HG03565 (cell line): ENCODE measurements at regions not wholly inside any gene's neighbourhood (a gene's known extent, or its start where the extent isn't known, plus 50 kb on each side); places are given as distances from the start of the nearest gene placed in this dataset.

ENCODE experiments used
- ATAC-seq: cut with Tn5 transposase; IDR thresholded peaks from one replicate; pipeline ENCODE4 v1.9.1; 2021; ENCODE audit warnings: mild to moderate bottlenecking, moderate library complexity; ENCODE audit not compliant: unreplicated experiment

DNA sequence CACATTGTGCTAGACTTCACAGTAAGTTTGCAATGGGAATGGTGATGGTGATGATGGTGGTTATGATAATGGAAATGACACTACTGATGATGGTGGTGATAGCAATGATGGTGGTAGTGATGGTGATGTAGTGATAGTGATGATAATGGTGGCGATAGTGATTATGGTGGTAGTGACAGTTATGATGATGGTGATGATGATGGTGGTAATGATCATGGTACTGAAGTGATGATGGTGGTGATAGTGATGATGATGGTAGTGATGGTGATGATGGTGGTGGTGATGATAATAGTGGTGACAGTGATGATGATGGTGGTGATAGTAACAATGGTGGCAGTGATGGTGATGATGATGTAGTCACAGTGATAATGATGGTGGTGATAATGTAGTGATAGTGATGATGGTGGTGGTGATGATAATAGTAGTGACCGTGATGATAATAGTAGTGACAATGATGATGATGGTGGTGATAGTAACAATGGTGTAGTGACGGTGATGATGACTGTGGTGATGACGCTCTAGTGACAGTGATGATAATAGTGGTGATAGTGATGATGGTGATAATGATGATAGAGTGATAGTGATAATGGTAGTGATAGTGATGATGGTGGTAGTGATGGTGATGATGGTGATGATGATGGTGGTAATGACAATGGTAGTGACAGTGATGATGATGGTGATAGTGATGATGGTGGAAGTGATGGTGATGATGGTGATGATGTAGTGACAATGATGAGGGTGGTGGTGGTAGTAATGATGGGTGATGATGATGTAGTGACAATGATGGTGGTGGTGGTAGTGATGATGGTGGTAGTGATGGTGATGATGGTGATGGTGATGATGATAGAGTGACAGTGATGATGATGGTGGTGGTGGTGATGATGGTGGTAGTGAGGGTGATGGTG is 222.9 kb upstream of the PWP1 start:
- ATAC-seq, result no peak

DNA sequence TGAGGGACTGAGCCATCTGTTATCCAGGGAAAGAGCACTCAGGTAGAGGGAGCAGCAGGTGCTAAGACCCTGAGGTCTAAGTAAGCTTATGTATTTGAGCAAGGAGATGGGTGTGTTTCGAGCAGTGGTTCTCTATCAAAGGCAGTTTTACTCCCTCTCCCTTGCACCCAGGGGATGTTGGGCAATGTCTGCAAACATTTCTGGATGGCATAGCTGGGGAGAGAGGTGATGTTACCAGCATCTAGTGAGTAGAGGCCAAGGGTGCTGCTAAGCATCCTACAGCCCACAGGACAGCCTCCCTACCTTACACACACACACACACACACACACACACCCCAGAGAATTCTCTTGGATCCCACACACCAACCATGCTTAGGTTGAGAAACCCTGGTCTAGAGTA is 221.0 kb upstream of the PWP1 start:
- ATAC-seq, result no peak

DNA sequence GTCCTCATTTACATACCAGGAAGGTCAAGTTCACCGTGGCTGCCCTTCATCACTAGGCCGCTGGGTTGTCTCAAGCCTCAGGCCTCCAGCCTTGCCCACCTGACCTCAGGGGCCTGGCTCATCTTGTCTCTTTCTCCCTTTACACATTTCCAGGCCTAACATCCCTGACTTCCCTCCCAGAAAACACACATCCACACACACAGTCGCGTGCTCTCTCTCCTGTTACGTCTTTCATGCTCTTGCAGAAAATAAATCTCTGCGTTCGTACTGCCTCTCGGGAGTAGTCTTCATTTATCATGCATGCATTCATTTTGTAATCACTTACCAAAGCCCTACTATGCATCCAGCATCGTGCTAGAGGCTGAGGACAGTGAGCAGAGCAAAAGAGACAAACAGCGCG is 220.0 kb upstream of the PWP1 start:
- no peak for ATAC-seq

DNA sequence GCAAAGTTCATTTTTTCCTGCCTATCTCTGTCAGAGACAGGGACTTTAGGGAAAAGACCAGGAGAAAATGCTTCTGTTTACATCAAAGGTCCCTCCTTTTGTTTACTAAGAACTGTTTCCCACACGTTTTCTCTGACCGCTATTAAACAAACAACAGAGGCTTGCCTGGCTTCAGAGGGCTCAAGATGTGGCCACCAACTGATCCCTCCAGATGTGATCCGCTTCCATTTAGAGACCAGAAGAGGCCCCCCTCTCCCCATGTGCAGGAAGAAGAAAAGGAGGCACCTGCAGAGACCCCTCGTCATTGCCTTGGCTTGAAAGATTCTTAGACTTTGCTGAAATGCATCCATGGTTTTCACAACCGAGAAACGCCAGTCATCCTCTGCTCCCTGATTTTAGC is 217.9 kb upstream of the PWP1 start:
- ATAC-seq, result no peak

DNA sequence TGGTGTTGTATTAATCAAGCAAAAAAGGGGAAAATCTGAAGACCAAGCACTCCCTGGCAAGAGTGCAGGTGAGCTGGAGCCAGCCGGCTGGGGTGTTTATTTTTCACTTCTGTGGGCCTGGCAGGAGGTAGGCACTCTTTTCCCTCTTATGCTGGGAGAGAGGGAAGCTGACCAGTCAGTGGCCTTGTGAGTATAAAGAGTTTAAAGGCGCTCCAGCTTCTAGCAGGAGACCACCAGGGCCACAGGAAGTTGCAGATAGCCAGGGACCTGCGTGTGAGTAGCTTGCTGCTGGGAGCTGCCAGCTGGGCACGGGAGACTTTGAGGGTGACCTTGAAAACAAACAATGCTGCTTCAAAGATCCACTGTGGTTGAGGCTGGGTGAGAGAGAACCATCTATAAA is 217.4 kb upstream of the PWP1 start:
- no peak for ATAC-seq

DNA sequence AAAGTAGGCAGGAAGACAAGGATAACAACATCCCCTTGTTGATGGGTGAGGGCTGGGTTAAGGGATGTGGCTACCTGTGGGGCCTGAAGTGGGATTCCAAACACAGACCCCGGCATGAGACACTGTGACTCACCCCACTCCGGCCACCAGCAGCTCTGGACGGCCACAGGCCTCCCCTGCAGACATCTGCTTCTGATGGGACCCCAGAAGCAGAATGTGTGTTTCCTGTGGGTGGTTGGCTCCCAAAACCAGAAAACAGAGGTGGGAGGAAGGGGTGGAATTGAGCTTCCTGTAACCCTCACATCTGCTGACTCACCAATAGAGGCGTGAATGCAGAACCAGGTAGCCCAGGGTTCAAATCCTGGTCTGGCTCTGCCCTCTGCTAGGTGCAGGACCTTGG is 216.6 kb upstream of the PWP1 start:
- no peak for ATAC-seq

DNA sequence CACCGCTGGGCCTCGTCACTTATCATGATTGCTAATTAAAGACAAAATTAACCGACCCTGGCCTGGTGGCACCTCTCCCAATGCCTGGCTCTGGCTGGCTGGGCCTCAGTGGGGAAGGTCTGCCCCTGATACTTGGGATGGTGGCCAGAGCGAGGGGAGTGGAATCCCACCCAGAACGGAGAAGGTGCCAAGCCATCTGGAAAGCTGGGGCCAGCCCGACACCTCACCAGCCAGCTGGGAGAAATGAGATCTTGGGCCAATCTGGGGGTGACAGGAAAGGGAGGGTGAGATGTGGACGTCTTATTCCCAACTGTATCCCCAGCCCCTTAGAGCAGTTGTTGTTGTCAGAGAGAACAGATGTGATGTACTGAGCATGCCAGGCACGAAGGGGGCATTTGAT is 215.0 kb upstream of the PWP1 start:
- no peak for ATAC-seq

DNA sequence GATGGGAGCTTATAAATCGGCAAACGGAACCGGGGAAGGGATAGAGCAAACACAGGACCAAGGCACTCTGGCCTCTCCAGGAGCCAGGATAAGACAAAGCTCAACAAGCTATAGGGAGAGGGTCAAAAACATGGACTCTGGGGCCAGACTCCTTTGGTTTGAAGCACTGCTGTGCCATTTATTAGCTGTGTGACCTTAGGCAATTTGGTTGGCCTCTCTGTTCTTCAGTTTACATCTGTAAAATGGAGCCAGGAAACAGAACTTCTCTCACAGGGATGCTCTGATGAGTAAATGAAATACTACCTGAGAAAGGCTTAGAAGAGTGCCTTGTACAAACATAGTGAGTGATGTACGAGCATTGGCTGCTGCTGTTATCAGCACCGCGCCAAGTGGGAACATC is 213.3 kb upstream of the PWP1 start:
- ATAC-seq, result no peak

DNA sequence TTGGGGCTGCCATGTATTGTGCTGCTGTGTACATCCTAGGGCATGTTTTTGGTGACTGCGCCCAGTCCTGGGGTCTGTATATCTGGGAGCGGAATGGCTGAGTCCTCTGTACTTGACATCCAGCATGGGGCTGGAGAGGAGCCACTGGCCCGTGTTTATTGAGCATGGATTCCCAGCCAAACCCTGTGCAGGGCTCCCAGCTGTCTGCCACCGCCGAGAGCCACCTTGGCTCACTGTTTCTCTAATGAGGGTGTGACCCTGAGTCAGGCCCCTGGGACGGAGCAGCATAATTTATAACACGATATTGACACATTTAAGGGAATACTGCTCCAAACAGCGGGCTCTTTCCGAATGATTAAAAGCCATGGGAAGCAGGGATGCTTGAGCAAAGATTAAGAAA is 211.5 kb upstream of the PWP1 start:
- no peak for ATAC-seq

DNA sequence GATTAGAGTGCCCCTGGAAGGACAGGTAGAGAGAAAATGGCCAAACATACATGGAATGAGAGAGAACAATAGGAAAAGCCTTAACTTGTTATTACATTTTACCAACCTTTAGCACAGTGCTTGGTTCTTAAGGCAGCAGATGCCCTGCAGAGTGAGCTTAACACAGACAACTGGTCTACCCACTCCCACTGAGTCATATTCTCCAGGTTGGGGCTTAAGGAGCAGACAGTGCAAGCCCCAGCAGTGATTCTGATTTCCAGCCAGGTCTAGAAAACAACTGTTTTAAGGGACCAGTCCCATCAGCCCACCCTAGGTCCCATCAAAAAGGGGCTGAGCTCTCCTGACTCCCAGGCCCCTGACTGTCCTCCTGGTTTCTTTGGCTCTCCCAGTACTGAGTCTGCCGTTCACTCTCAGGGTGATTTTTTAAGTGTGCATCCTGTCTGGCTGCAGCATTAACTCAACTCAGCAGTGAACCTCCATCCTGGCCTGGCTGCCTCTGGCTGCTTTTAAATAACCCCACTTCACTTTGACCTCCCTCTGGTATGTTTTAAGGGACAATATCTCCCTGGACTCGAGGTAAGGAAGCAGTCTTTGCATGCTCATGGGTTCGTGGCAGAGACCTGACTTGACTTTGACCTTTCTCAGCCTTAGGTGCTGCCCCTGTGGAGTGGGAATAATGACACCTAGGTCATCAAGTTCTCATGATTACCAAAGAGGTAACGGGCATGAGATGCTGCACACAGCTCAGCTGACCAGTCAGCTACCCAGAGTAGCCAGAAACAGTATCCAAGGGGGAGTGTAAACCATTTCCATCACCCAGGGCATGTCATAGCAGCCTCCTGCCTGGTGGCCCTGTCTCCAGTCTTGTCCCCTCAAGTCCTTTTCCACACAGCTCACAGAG is 210.7 kb upstream of the PWP1 start:
- no peak for ATAC-seq

DNA sequence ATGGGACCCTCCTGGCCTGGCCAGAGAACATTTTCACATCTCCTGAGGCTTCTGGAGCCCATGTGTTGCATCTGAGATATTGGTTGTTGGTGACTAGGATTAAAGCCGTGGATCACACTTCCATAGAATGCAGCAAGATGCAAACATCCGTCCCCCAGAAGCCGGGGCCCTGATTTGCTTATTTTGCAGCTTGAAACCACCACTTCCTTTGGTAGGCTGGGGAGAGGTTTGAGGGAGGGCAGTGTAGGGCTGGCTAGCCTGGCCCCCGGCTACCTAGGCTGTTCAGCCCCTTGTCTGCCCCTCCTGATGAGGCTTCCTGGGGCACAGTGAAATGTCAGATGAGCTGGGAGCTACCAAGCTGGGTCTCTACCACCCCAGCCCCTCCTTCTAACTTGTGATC is 209.7 kb upstream of the PWP1 start:
- ATAC-seq, result no peak

DNA sequence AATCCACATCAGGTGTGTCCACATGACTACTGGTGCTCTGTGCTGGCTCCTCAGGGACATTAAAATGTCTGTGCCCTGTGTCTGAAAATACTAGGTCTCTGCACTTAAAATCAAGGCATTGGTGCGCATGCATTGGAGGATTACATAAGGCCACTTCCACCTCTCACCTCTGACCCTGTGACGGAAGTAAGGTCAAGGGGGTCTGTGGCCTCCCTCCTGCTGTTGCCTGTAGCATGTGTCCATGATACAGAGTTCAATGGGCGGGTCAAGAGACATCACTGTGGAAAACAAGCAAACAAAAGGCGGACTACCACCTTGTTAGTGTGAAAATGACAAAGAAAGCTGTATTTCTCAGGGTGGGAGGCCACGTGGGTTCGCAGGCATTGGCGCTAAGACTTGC is 208.6 kb upstream of the PWP1 start:
- no peak for ATAC-seq

DNA sequence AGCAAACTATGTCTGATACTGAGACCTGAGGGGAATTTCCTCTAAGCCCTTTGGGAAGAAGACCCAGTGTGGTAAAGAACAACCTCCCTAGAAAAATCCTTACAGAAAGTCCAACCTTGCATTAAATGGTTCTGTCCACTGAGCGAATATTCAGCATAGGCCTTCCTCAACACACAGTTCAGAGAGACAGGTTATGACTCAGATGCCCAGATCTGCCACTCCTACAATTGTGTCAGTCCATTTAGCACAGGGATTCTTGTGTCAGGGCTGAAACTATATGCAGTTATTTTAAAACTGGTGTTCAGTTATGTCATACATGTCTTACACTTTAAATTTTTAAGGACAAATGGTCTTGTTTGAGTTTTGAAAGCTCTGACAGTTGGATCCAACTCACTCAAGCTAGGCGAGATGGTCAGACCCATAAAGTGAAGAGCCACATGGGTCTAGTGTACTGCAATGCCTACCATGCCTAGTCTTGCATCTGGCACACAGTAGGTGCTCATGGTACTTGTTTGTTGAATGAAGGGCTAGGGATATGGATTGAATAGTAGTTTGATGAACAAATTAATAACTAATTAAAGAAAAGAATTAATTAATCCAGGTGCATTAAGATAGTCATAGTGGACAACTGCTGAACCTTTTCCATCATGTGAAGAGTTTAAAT is 207.5 kb upstream of the PWP1 start:
- no peak for ATAC-seq

DNA sequence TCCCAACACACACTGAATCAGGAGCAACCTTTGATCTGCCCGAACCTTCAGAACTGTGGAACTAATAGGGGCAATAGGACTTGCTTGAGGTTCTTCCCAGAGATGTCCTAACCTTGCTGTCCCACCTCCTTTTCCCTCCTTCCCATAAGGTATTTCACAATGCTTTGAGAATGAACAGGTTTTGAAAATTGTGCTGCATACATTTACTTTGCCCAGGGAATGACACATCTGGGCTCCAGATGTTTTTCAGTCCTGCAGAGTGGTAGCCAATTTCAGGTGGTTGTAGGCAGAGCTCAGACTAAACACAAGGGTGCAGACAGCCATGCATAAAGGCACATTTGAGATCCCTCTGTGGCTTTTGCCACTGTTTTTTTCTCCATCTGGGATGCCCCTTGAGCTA is 206.7 kb upstream of the PWP1 start:
- no peak for ATAC-seq

DNA sequence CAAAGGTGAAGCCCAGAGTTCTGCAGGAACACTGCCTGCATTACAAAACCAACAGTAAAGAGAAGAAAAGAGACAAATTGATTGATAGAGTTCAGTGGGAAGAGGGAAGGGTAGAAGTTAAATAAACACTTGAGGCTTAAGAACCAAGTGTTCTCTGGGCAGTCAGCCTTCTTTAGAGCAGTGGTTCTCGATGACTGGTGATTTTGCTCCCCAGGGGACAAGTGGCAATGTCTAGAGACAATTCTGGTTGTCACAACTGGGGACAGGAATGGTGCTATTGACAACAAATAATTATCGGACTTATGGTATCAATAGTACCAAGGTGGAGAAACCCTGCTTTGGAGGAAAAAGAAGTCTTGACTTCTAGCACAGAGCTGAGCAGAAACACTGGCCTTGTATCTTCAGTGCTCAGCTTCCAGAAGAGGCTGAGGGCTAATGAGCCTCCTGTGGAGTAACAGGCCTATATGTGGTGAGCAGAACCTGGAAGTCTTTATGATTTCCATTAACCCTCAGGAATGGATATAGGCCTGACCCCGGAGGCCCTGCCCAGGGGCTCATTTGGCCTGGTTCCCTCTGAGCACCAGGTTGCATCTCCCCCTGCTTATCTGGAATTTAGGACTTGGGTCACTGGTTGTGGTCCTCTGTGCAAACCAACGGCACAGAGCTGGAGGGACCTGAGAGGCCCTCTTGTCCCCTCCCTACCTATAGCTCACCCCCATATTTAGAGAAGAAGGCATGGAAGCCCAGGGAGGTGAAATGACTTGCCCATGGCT is 204.6 kb upstream of the PWP1 start:
- ATAC-seq, result no peak

DNA sequence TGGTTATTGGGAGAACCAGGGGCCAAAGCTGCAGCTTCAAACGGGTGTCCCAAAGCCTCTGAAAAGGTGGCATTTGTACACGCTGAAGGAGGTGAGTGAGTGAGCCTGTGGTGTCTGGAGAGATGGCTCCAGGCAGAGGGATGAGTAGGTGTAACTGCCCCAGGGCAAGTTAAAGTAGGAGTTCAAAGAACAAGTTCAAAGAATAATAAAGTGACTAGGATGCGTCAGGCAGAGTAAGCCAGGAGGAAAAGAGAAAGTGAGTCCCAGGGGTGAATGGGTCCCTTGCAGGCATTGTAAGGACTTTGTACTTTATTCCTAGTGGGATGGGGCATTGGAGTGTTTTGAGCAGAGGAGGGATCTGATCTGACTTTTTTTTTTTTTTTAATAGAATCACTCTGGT is 201.4 kb upstream of the PWP1 start:
- no peak for ATAC-seq

DNA sequence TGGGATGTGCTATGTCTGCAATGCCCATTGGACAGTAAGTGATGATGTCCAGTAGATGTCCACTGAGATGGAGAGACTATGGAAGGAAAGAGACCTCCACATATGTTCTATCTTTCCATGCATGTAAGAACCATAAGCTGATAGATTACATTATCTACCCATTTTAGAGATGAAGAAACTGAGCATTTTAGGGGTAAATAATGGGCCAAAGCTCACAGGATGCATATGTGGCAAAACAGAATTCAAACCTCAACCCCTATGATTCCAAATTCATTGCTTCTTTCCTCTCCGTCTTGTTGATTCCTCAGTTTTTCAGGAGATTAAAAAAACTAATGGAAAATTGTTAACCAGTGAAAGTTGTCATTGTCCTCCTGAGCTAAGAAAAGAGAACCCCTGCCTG is 200.7 kb upstream of the PWP1 start:
- ATAC-seq, result no peak

DNA sequence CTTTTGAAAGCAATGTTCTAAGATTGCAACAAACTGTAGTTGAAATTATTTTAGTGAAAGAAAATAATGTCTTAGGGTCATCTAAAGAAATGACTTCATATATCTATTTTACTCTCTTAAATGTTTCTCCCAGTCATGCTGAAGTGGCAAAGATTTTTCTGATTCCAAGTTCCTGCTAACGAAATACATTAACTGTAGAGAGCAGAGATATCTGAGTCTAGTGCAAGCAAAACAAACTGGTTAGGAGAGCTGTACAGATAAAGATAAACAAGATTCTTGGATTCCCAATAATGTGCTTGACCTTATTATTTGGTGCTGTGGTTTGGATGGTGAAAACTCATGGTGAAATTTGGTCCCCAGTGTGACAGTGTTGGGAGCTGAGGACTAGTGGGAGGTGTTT is 199.9 kb upstream of the PWP1 start:
- ATAC-seq, result no peak

DNA sequence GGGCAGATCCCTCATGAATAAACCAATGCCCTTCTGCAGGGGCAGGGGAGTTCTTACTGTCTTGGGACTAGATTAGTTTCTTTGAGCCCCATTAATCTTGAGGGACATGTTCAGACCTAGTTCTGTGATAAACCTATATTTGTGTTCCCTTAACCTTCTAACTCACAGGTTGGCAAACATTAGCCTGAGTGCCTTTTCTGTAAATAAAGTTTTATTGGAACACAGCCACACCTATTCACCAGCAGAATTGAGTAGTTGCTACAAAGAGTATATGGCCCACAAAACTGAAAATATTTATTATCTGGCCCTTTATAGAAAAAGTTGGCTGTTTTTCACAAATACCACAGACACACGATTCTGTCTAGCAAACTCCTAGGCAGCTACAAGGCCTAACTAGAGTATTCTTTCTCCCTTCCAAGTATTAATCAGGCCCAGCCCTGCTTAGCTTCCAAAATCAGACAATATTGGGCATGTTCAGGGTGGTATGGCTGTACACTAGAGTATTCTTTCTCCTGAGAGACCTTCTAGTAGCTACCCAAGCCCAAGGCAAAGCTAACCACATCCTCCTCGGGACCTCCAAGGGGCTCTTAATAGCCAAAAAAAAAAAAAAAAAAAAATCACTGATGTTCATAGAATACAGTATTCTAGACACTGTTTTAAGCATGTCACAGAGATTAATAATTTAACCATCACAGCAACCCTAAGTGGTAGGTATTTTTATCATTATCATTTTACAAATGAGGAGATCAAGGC is 199.3 kb upstream of the PWP1 start:
- ATAC-seq, result no peak

DNA sequence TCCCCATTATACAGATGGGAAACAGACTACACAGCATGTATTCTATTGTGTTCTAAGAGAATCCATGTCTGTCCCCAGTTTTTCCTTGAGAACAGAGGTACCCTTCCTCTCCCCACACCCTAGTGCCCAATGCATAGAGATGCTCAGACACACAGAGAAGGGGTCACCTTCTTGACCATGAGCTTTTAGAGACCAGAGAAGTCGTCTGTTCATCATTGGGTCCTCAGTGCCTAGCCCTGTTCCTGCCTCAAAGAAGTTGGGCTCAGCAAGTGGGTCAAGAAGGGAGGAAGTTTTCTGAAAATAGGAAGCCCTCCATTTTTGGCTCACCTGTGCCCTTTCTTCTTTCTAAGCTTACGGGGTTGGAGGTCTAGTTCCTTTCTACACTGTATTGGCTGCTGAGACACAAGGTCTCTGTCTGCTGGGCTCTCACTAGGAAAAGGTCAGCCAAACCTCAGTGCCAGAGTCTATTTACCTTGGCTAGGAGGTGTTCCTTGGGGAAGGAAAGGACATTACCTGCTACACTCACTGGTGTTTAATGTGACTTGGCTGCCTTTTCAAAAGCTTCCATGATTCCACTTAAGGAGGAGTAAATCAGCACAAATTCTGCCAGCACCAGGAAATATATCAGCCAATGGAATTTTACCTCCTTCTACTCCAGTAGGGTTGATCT is 198.5 kb upstream of the PWP1 start:
- no peak for ATAC-seq
